GM06990 (cell line): ENCODE measurements at regions not wholly inside any gene's neighbourhood (a gene's known extent, or its start where the extent isn't known, plus 50 kb on each side); places are given as distances from the start of the nearest gene placed in this dataset.

ENCODE experiments used
- DNase-seq: peaks from one replicate; pipeline ENCODE4 v3.0.0-alpha.2; 2011; ENCODE audit not compliant: insufficient read length; ENCODE audit errors: extremely low read depth
- H3K27me3 ChIP-seq: replicated peaks from 2 replicates; pipeline ENCODE4 v1.6.0; 2011; ENCODE audit warnings: low read length; ENCODE audit not compliant: control insufficient read depth, insufficient read depth
- H3K36me3 ChIP-seq: 2 replicates; pipeline ENCODE4 v1.5.1; 2011; ENCODE audit warnings: low read length; ENCODE audit not compliant: control insufficient read depth, insufficient read depth
- H3K4me3 ChIP-seq: replicated peaks from 2 replicates; pipeline ENCODE4 v1.5.1; 2011; ENCODE audit warnings: low read depth, mild to moderate bottlenecking, control low read depth, low read length
- CTCF ChIP-seq: IDR thresholded peaks from 2 replicates; pipeline ENCODE4 v1.5.1; 2011; ENCODE audit warnings: low read length, control low read depth, mild to moderate bottlenecking, inconsistent platforms; ENCODE audit not compliant: insufficient read depth, poor library complexity, severe bottlenecking

GRCh38 chr20:60078351-60079250 is 120.4 kb downstream of the CDH26 start:
- DNase-seq: no peak
- no peaks in the 10 kb centered on the region for H3K36me3 ChIP-seq
- H3K4me3 ChIP-seq: no peak overlapping the region
- no peak for TF ChIP-seq CTCF
- H3K27me3 ChIP-seq: no peaks in the 10 kb centered on the region

DNA sequence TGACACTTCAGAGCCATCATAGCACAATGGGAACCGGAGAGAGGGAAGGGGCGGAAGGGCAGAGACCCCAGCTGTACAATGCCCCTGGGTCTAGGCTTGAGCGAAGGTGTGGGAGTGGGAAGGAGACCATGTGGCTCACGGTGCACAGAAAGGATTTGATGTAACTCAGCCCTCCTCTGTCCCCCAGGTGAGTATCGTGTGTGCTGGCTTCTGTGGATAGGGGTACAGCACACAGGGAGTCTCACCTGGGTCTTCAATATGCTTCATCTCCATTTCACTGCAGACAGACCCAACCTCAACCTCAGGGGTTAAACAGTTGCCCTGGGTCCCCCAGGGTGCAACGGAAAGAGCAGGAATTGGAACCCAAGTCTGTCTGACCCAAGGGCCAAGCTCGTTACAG is 122.2 kb downstream of the CDH26 start:
- no peak for TF ChIP-seq CTCF
- H3K4me3 ChIP-seq: no peak overlapping the region
- DNase-seq: no peak
- no peaks in the 10 kb centered on the region for H3K36me3 ChIP-seq
- H3K27me3 ChIP-seq: no peaks in the 10 kb centered on the region

- TF ChIP-seq CTCF: no peak
- H3K4me3 ChIP-seq: no peak overlapping the region
- H3K27me3 ChIP-seq: no peaks in the 10 kb centered on the region
- no peak for DNase-seq
- H3K36me3 ChIP-seq: no peaks in the 10 kb centered on the region
Observed at GRCh38 chr20:60085551-60086132, 127.4 kb downstream of the CDH26 start.

DNA sequence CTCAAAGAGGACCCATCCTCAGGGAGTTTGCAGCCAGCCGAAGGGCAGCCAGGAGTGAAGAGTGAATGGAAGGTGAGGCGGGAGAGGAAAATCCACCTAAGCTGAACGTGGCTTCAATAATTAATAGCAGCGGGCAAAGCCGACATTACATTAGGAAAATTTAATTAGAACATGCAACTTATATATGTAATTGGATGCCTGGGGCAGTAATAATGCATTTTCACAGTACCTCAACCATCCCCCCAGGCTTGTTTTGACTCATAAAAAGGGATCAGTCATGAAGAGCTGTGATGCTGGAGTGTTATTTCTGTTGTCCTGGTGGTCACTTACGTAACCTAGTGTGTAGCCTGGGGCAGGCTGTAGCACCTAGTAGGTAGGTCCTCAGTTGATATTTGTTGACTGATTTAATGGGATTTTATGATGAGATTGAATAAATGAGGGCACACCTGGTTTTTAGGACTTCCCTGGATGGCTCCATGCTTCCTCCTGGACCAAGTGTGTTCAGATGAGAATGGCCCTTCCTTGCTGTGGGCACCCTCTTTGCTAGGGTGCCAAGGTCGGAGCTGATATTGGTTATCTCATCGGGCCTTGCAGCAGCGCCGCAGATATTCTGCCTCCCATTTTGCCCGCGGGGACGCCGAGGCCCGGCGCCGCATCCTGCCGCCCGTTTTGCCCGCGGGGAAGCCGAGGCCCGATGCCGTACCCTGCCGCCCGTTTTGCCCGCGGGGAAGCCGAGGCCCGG is 128.8 kb downstream of the CDH26 start:
- TF ChIP-seq CTCF: no peak

GRCh38 chr20:60087563-60088105 is 129.4 kb downstream of the CDH26 start:
- Histone ChIP-seq H3K4me3 (no peak overlapping the region), H3K27me3 (no peaks in the 10 kb centered on the region), H3K36me3 (no peaks in the 10 kb centered on the region)
- no peak for DNase-seq
- TF ChIP-seq CTCF: no peak

More for the DNA sequence above, 128.8 kb downstream of the CDH26 start:
- Histone ChIP-seq H3K27me3 (no peaks in the 10 kb centered on the region), H3K36me3 (no peaks in the 10 kb centered on the region), H3K4me3 (no peak overlapping the region)
- DNase-seq: no peak
